ENCODE measurements at regions not wholly inside any gene's neighbourhood (a gene's known extent, or its start where the extent isn't known, plus 50 kb on each side); places are given as distances from the start of the nearest gene placed in this dataset.

GRCh38 chr3:28978092-28978491 is 302.8 kb upstream of the RBMS3 start:
- no peak for TF ChIP-seq POLR2A (IDR thresholded peaks at IDR 0.05)
- no peak for TF ChIP-seq CTCF (IDR thresholded peaks at IDR 0.05 in 4 of 5, conservative IDR thresholded peaks at IDR 0.05 in 1 of 5)

All from gastrocnemius medialis (tissue), 4 donors.